K562 (cell line): ENCODE measurements at regions not wholly inside any gene's neighbourhood (a gene's known extent, or its start where the extent isn't known, plus 50 kb on each side); places are given as distances from the start of the nearest gene placed in this dataset.

Experiments
- BHLHE40 ChIP-seq: IDR thresholded peaks from 2 replicates; pipeline ENCODE4 v1.6.1; 2011; ENCODE audit warnings: low read length, improper control_type of control experiment
- CTCF ChIP-seq, 3 experiments: IDR thresholded peaks in 2 of 3; conservative IDR thresholded peaks in 1 of 3; 2 replicates each; pipeline ENCODE4 v1.5.1; 2011 to 2012; ENCODE audit warnings: low read length in 3 of 3, mild to moderate bottlenecking in 3 of 3, control low read depth in 2 of 3, improper control_type of control experiment in 1 of 3, inconsistent platforms in 1 of 3, low read depth in 1 of 3, mixed read lengths in 1 of 3, moderate library complexity in 1 of 3; ENCODE audit not compliant: insufficient read depth in 2 of 3
- GABPA ChIP-seq: fragments of 200-800 bp; sonication (Bioruptor generic); conservative IDR thresholded peaks from 2 replicates; pipeline ENCODE4 v1.6.1; 2016; ENCODE audit warnings: low read depth, missing genetic modification characterization, missing compliant biosample characterization
- POLR2AphosphoS5 ChIP-seq: IDR thresholded peaks from 2 replicates; pipeline ENCODE4 v1.6.1; 2011; ENCODE audit warnings: mild to moderate bottlenecking, low read depth, low read length, moderate library complexity; ENCODE audit not compliant: control insufficient read depth, insufficient read depth
- SMARCC2 ChIP-seq: fragments of 450-650 bp; IDR thresholded peaks from 2 replicates; pipeline ENCODE4 v1.6.1; 2017; ENCODE audit warnings: antibody characterized with exemption, moderate library complexity, mild to moderate bottlenecking, low read depth
- SRSF3 ChIP-seq: fragments of 200-400 bp; formaldehyde crosslinking; IDR thresholded peaks from 2 replicates; pipeline ENCODE4 v1.6.1; 2016; ENCODE audit warnings: mild to moderate bottlenecking, low read length, moderate library complexity; ENCODE audit not compliant: insufficient read depth
- TF ChIP-seq, protein P1 (sequence below): IDR thresholded peaks from 3 replicates; pipeline ENCODE4 v1.6.1; 2011; ENCODE audit warnings: borderline replicate concordance, mild to moderate bottlenecking; ENCODE audit not compliant: insufficient read length, insufficient read depth
- TF ChIP-seq, protein P2 (sequence below): fragments of 450-650 bp; IDR thresholded peaks from 2 replicates; pipeline ENCODE4 v1.6.1; 2016; ENCODE audit warnings: low read depth, mild to moderate bottlenecking, moderate library complexity

DNA sequence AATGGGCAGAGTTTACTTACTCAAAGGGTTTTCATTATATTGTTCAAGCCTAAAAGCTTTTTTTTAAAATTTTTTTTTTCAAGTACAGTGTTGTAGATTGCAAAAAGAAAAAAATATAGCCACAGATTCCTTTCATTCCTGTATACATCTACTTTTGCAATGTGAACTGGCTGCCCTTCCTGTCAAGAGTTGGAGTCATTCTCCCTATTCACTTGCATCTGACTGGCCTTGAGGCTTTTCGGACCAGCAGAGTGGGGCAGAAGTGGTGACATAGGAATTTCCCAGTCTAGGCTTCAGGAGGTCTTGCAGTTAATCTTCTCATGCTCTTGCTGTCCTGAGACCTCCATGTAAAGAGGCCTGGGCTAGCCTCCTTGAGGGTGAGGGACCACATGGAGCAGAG lies 218.3 kb upstream of the CFAP20DC start:
- no peak for TF ChIP-seq CTCF (IDR thresholded peaks at IDR 0.05 in 2 of 3, conservative IDR thresholded peaks at IDR 0.05 in 1 of 3; ENCODE audit: insufficient read depth in 2 of 3, low read depth in 1 of 3, low read length in 3 of 3)
- TF ChIP-seq GABPA (tag) = no peak
- TF ChIP-seq, protein P1, sequence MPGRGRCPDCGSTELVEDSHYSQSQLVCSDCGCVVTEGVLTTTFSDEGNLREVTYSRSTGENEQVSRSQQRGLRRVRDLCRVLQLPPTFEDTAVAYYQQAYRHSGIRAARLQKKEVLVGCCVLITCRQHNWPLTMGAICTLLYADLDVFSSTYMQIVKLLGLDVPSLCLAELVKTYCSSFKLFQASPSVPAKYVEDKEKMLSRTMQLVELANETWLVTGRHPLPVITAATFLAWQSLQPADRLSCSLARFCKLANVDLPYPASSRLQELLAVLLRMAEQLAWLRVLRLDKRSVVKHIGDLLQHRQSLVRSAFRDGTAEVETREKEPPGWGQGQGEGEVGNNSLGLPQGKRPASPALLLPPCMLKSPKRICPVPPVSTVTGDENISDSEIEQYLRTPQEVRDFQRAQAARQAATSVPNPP = no peak
- TF ChIP-seq, protein P2, sequence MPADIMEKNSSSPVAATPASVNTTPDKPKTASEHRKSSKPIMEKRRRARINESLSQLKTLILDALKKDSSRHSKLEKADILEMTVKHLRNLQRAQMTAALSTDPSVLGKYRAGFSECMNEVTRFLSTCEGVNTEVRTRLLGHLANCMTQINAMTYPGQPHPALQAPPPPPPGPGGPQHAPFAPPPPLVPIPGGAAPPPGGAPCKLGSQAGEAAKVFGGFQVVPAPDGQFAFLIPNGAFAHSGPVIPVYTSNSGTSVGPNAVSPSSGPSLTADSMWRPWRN = no peak
- TF ChIP-seq SRSF3 = no peak
- TF ChIP-seq POLR2AphosphoS5 = no peak
- TF ChIP-seq BHLHE40 = no peak
- TF ChIP-seq SMARCC2 = no peak
